ENCODE measurements at regions not wholly inside any gene's neighbourhood (a gene's known extent, or its start where the extent isn't known, plus 50 kb on each side); places are given as distances from the start of the nearest gene placed in this dataset.

DNA sequence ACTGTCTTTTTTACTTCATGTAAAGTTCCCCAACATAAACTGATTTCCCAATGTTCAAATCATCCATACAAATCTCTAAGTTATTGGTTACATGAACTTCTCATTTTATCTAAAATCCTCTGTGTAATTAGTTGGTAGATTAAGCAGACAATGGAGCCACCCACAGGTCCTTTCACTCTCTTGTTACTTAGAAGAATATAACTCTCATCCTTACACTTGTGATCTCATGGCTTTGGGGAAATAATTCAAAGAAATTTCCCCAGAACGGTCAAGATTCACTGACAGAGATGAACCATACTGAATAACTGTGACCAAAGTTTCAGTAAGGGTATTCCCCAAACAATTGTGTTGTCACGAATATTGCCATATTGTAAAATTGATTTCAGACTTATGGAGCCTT, 1102.6 kb upstream of the EPHA6 start:
- TF ChIP-seq, protein P1, sequence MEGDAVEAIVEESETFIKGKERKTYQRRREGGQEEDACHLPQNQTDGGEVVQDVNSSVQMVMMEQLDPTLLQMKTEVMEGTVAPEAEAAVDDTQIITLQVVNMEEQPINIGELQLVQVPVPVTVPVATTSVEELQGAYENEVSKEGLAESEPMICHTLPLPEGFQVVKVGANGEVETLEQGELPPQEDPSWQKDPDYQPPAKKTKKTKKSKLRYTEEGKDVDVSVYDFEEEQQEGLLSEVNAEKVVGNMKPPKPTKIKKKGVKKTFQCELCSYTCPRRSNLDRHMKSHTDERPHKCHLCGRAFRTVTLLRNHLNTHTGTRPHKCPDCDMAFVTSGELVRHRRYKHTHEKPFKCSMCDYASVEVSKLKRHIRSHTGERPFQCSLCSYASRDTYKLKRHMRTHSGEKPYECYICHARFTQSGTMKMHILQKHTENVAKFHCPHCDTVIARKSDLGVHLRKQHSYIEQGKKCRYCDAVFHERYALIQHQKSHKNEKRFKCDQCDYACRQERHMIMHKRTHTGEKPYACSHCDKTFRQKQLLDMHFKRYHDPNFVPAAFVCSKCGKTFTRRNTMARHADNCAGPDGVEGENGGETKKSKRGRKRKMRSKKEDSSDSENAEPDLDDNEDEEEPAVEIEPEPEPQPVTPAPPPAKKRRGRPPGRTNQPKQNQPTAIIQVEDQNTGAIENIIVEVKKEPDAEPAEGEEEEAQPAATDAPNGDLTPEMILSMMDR (IDR thresholded peaks at IDR 0.05; ENCODE audit: low read length): no peak
- TF ChIP-seq EZH2 (IDR thresholded peaks at IDR 0.05; ENCODE audit: borderline replicate concordance, low read length): no peak
